GM12878 (cell line): ENCODE measurements at regions not wholly inside any gene's neighbourhood (a gene's known extent, or its start where the extent isn't known, plus 50 kb on each side); places are given as distances from the start of the nearest gene placed in this dataset.

Experiments used
- ATAC-seq: fragments of 200-7000 bp; cut with Tn5 transposase; 3 replicates; pipeline ENCODE4 v1.9.1; 2020; ENCODE audit warnings: mild to moderate bottlenecking, moderate library complexity
- BruUV-seq: library from RNA; stranded (reverse); fragments of 400-500 nt; replicated peaks from 2 replicates; lab custom pipeline; 2021; lab: Mats Ljungman, UMichigan
- CTCF ChIA-PET: fragments of 300-600 bp; sonication (Branson Sonifier 250); formaldehyde crosslinking; extraction: SDS; loops from one replicate; lab custom pipeline; 2021; ENCODE audit warnings: inconsistent platforms; lab: Yijun Ruan, JAX
- POLR2A ChIA-PET: fragments of 350-600 bp; formaldehyde crosslinking; extraction: SDS; loops from one replicate; lab custom pipeline; 2021; ENCODE audit warnings: inconsistent platforms; lab: Charles Lee
- RAD21 ChIA-PET: fragments of 300-600 bp; sonication (Branson Sonifier 250); formaldehyde crosslinking; loops from one replicate; lab custom pipeline; 2023; ENCODE audit warnings: antibody characterized with exemption; ENCODE audit not compliant: unreplicated experiment; lab: Charles Lee
- SMC1A ChIA-PET: fragments of 300-600 bp; sonication (Branson Sonifier 250); formaldehyde crosslinking; loops from one replicate; lab custom pipeline; 2023; ENCODE audit not compliant: unreplicated experiment, uncharacterized antibody; lab: Charles Lee
- DNase-seq: peaks from one replicate; pipeline ENCODE4 v3.0.0-alpha.2; 2011; ENCODE audit warnings: low read depth, low spot score
- FAIRE-seq: peaks from 3 replicates; lab custom pipeline; 2011; peaks lifted over from hg19 to GRCh38; lab: Jason Lieb, UNC
- H2AFZ ChIP-seq: 2 replicates; pipeline ENCODE4 v1.6.0; 2011; ENCODE audit warnings: low read depth, low read length, control low read depth; ENCODE audit not compliant: control insufficient read depth
- H3K27ac ChIP-seq: 2 replicates; pipeline ENCODE4 v1.5.1; 2011; ENCODE audit warnings: control low read depth; ENCODE audit not compliant: control insufficient read depth, insufficient read depth
- H3K27me3 ChIP-seq, 2 experiments: replicated peaks in 1 of 2; 2 replicates each; pipeline versions ENCODE4 v1.6.0 to v1.6.1; 2011; ENCODE audit warnings: low read length in 1 of 2; ENCODE audit not compliant: control insufficient read depth in 2 of 2, insufficient read depth in 2 of 2
- H3K36me3 ChIP-seq, 2 experiments: 2 replicates each; pipeline ENCODE4 v1.5.1; 2011; ENCODE audit warnings: low read length in 1 of 2; ENCODE audit not compliant: control insufficient read depth in 2 of 2, insufficient read depth in 2 of 2
- H3K4me1 ChIP-seq: 2 replicates; pipeline ENCODE4 v1.6.1; 2011; ENCODE audit warnings: mild to moderate bottlenecking, low read length, moderate library complexity, mixed read lengths; ENCODE audit not compliant: control insufficient read depth, insufficient read depth
- H3K4me2 ChIP-seq: 2 replicates; pipeline ENCODE4 v1.6.0; 2011; ENCODE audit warnings: control low read depth; ENCODE audit not compliant: control insufficient read depth, insufficient read depth
- H3K4me3 ChIP-seq: fragments of 200-600 bp; sonication (generic); 2 replicates; pipeline ENCODE4 v1.5.1; 2016
- H3K79me2 ChIP-seq: 2 replicates; pipeline ENCODE4 v1.6.0; 2011; ENCODE audit warnings: low read length; ENCODE audit not compliant: control insufficient read depth, insufficient read depth
- H3K9ac ChIP-seq: 2 replicates; pipeline ENCODE4 v1.8.0; 2011; ENCODE audit warnings: low read length, control low read depth, mixed read lengths; ENCODE audit not compliant: control insufficient read depth, insufficient read depth
- H3K9me3 ChIP-seq: replicated peaks from 3 replicates; pipeline ENCODE4 v1.5.1; 2011; ENCODE audit warnings: mild to moderate bottlenecking, low read length; ENCODE audit not compliant: control insufficient read depth, insufficient read depth
- H4K20me1 ChIP-seq: 2 replicates; pipeline ENCODE4 v1.6.0; 2011; ENCODE audit not compliant: control insufficient read depth, insufficient read depth
- ASH2L ChIP-seq: fragments of 300-600, 200-600 bp; sonication (generic); IDR thresholded peaks from 2 replicates; pipeline ENCODE4 v1.6.1; 2017; ENCODE audit warnings: low read depth, mild to moderate bottlenecking, borderline replicate concordance
- BRCA1 ChIP-seq: IDR thresholded peaks from 2 replicates; pipeline ENCODE4 v1.6.1; 2011; ENCODE audit warnings: low read depth, low read length, improper control_type of control experiment
- CBX3 ChIP-seq: fragments of 200-600 bp; sonication (generic); IDR thresholded peaks from 2 replicates; pipeline ENCODE4 v1.6.1; 2016; ENCODE audit warnings: low read depth, borderline replicate concordance
- CEBPB ChIP-seq, 2 experiments: fragments of 150-350 bp in 1 of 2; IDR thresholded peaks; 2 replicates each; pipeline ENCODE4 v1.6.1; 2012 to 2014; ENCODE audit warnings: low read depth in 2 of 2, low read length in 2 of 2, borderline replicate concordance in 1 of 2, inconsistent platforms in 1 of 2
- DPF2 ChIP-seq: fragments of 450-650 bp; IDR thresholded peaks from 2 replicates; pipeline ENCODE4 v1.6.1; 2017; ENCODE audit warnings: mild to moderate bottlenecking
- E2F4 ChIP-seq: IDR thresholded peaks from 2 replicates; pipeline ENCODE4 v1.6.1; 2012; ENCODE audit warnings: low read depth, low read length, improper control_type of control experiment
- E2F8 ChIP-seq: fragments of 450-650 bp; IDR thresholded peaks from 2 replicates; pipeline ENCODE4 v1.6.1; 2018; ENCODE audit warnings: mild to moderate bottlenecking, low read depth, moderate library complexity; ENCODE audit not compliant: partially characterized antibody
- EGR1 ChIP-seq, 2 experiments: IDR thresholded peaks; 1 replicate in 1 of 2; 2 replicates in 1 of 2; pipeline ENCODE4 v1.6.1; 2011 to 2012; ENCODE audit warnings: low read depth in 2 of 2, low read length in 2 of 2, borderline replicate concordance in 1 of 2, mild to moderate bottlenecking in 1 of 2, moderate library complexity in 1 of 2
- EP300 ChIP-seq, 2 experiments: fragments of 150-350 bp in 1 of 2; IDR thresholded peaks; 2 replicates each; pipeline ENCODE4 v1.6.1; 2011 to 2012; ENCODE audit warnings: low read depth in 2 of 2, low read length in 2 of 2, borderline replicate concordance in 1 of 2, improper control_type of control experiment in 1 of 2, inconsistent platforms in 1 of 2; ENCODE audit not compliant: control insufficient read depth in 1 of 2
- ESRRA ChIP-seq: IDR thresholded peaks from 2 replicates; pipeline ENCODE4 v1.6.1; 2012; ENCODE audit warnings: mild to moderate bottlenecking, low read length, improper control_type of control experiment
- IKZF1 ChIP-seq: fragments of 450-650 bp; conservative IDR thresholded peaks from 2 replicates; pipeline ENCODE4 v1.6.1; 2017; ENCODE audit warnings: antibody characterized with exemption, mild to moderate bottlenecking
- MEF2A ChIP-seq: IDR thresholded peaks from 2 replicates; pipeline ENCODE4 v1.6.1; 2011; ENCODE audit warnings: low read depth, mild to moderate bottlenecking, low read length, moderate library complexity; ENCODE audit not compliant: insufficient read depth
- MXI1 ChIP-seq: fragments of 150-350 bp; IDR thresholded peaks from 2 replicates; pipeline ENCODE4 v1.6.1; 2011; ENCODE audit warnings: low read depth, mild to moderate bottlenecking, inconsistent platforms, low read length, improper control_type of control experiment
- NFXL1 ChIP-seq: fragments of 450-650 bp; IDR thresholded peaks from 2 replicates; pipeline ENCODE4 v1.6.1; 2017; ENCODE audit warnings: antibody characterized with exemption, mild to moderate bottlenecking, borderline replicate concordance
- NRF1 ChIP-seq: conservative IDR thresholded peaks from 2 replicates; pipeline ENCODE4 v1.6.1; 2011; ENCODE audit warnings: mild to moderate bottlenecking, low read depth, low read length, improper control_type of control experiment
- PKNOX1 ChIP-seq: fragments of 450-650 bp; IDR thresholded peaks from 2 replicates; pipeline ENCODE4 v1.6.1; 2016; ENCODE audit warnings: mild to moderate bottlenecking
- SP1 ChIP-seq: IDR thresholded peaks from one replicate; pipeline ENCODE4 v1.6.1; 2011; ENCODE audit warnings: low read depth, low read length
- SPI1 ChIP-seq: IDR thresholded peaks from 2 replicates; pipeline ENCODE4 v1.6.1; 2011; ENCODE audit warnings: low read depth, mild to moderate bottlenecking, low read length, moderate library complexity, borderline replicate concordance; ENCODE audit not compliant: insufficient read depth
- ZNF24 ChIP-seq: fragments of 450-650 bp; IDR thresholded peaks from 2 replicates; pipeline ENCODE4 v1.6.1; 2017; ENCODE audit warnings: antibody characterized with exemption, mild to moderate bottlenecking
- WGBS: methylation state at CpG from one replicate; pipeline ENCODE4 v1.1.6; 2016; ENCODE audit warnings: low lambda C conversion rate; ENCODE audit not compliant: insufficient replicate concordance, insufficient coverage; ENCODE audit errors: missing lambda C conversion rate; 5-methylcytosine and 5-hydroxymethylcytosine counted together
- in situ Hi-C: fragments of 300-500 bp; cut with MboI; formaldehyde crosslinking; loops from 9 replicates; pipeline ENCODE4 v1.14.3; 2018; ENCODE audit warnings: mixed read lengths
- intact Hi-C: fragments of 100-400 bp; cut with micrococcal nuclease; formaldehyde crosslinking; loops from one replicate; pipeline ENCODE4 v1.14.2; 2022; ENCODE audit not compliant: unreplicated experiment

GRCh38 chr19:31014668-31015067 is 334.6 kb downstream of the TSHZ3 start (continued):
- TF ChIP-seq E2F8: no peak
- TF ChIP-seq, all 136 proteins: peak for 0

GRCh38 chr19:31013384-31014020 is 335.7 kb downstream of the TSHZ3 start:
- Histone ChIP-seq H3K79me2 (no peaks in the 10 kb centered on the region), H3K27ac (no peak overlapping the region), H3K36me3 (no peaks in the 10 kb centered on the region), H3K9me3 (no peaks in the 10 kb centered on the region; the same call in 2 of the 3 replicates), H3K4me1 (no peaks in the 10 kb centered on the region), H3K4me3 (no peak overlapping the region), H3K9ac (no peak overlapping the region), H2AFZ (no peak overlapping the region), H4K20me1 (no peaks in the 10 kb centered on the region), H3K4me2 (no peak overlapping the region), H3K27me3 (no peaks in the 10 kb centered on the region)
- SMC1A ChIA-PET: no interaction called here
- CTCF ChIA-PET: no interaction called here
- FAIRE-seq (no peak), ATAC-seq (no peak), DNase-seq (no peak)
- intact Hi-C loops: no loop called here
- POLR2A ChIA-PET: no interaction called here
- BruUV-seq: no TSS peak
- RAD21 ChIA-PET: no interaction called here
- WGBS: 0% methylated on average over 5 of the region's 5 CpGs
- TF ChIP-seq MEF2A (no peak), PKNOX1 (no peak), MXI1 (no peak), NFXL1 (no peak), IKZF1 (no peak), NRF1 (no peak), CBX3 (no peak), SPI1 (no peak), EGR1 (IDR thresholded peaks at IDR 0.05; ENCODE audit: borderline replicate concordance in 1 of 2, low read depth in 2 of 2, low read length in 2 of 2) (no peak), EP300 (IDR thresholded peaks at IDR 0.05; ENCODE audit: borderline replicate concordance in 1 of 2, control insufficient read depth in 1 of 2, low read depth in 2 of 2, low read length in 2 of 2) (no peak), E2F4 (no peak), BRCA1 (no peak), ASH2L (no peak), ESRRA (no peak), DPF2 (no peak), SP1 (no peak), CEBPB (IDR thresholded peaks at IDR 0.05; ENCODE audit: borderline replicate concordance in 1 of 2, low read depth in 2 of 2, low read length in 2 of 2) (no peak), ZNF24 (no peak)
- in situ Hi-C loops: no loop called here
